GM18867 (cell line): ENCODE measurements at regions not wholly inside any gene's neighbourhood (a gene's known extent, or its start where the extent isn't known, plus 50 kb on each side); places are given as distances from the start of the nearest gene placed in this dataset.

Experiments
- ATAC-seq: cut with Tn5 transposase; IDR thresholded peaks from one replicate; pipeline ENCODE4 v1.9.1; 2021; ENCODE audit warnings: mild to moderate bottlenecking, moderate library complexity; ENCODE audit not compliant: unreplicated experiment

GRCh38 chr3:6781092-6781491 lies 79.8 kb upstream of the GRM7 start:
- no peak for ATAC-seq

DNA sequence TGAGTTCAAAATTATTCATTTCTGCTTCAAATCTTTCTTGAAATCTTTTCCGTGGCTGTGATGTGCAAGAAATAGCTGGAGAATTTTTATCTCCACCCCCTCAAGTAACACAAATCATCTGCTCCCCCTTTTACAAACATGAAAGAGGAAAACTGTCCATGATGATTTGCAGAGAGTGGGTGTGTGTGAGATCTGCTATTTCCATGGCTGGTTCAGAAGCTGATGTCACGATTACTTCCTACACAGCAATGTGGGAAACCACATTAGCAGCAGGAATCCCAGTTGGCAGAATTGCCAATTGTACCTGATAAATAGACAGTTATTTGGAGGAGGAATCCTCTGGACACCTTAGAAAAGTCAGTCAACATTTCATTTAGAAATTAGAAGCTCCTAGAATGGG lies 75.2 kb upstream of the GRM7 start:
- ATAC-seq, result no peak

DNA sequence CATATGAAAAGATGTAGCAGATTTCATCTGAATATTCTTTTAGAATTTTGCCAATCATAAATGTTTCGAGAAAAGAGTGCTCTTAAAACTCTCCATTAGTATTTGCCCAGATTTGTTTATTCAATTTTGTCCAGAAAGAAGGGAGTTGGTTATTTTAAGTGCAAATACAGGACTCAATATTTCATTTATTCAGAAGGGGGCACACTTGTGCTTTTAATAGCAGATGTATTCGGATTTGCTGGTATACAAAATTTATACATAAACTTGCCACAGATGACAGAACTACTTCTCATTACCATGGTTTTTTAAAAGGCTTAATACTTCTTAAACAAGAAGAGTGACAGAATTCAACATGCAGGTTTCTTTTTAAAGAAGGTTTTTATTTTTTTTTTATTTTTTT lies 69.8 kb upstream of the GRM7 start:
- no peak for ATAC-seq

GRCh38 chr3:6799264-6799915 lies 61.5 kb upstream of the GRM7 start:
- ATAC-seq, result peak; percentile 86

GRCh38 chr3:6803619-6804018 lies 57.3 kb upstream of the GRM7 start:
- ATAC-seq, result no peak

- ATAC-seq, result no peak
Observed at GRCh38 chr3:6805236-6805635, 55.7 kb upstream of the GRM7 start.

GRCh38 chr3:6806991-6807390 lies 53.9 kb upstream of the GRM7 start:
- no peak for ATAC-seq

- ATAC-seq, result no peak
Observed at GRCh38 chr3:6807967-6808588, 52.8 kb upstream of the GRM7 start.

- ATAC-seq, result no peak
Observed at GRCh38 chr3:6809349-6809748, 51.6 kb upstream of the GRM7 start.
